Lower leg skin (tissue), 3 donors: ENCODE measurements at regions not wholly inside any gene's neighbourhood (a gene's known extent, or its start where the extent isn't known, plus 50 kb on each side); places are given as distances from the start of the nearest gene placed in this dataset.

Source experiments
- POLR2A ChIP-seq, 2 donors: fragments of 450-650 bp; IDR thresholded peaks; one replicate each; pipeline ENCODE4 v1.6.1; 2016 to 2017; ENCODE audit warnings: antibody characterized with exemption in 2 of 2, mild to moderate bottlenecking in 1 of 2, moderate library complexity in 1 of 2
- TF ChIP-seq, protein P1 (sequence below), 3 donors: fragments of 450-650 bp; IDR thresholded peaks; one replicate each; pipeline ENCODE4 v1.5.1; 2016; ENCODE audit warnings: antibody characterized with exemption in 3 of 3, mild to moderate bottlenecking in 3 of 3, moderate library complexity in 2 of 3

DNA sequence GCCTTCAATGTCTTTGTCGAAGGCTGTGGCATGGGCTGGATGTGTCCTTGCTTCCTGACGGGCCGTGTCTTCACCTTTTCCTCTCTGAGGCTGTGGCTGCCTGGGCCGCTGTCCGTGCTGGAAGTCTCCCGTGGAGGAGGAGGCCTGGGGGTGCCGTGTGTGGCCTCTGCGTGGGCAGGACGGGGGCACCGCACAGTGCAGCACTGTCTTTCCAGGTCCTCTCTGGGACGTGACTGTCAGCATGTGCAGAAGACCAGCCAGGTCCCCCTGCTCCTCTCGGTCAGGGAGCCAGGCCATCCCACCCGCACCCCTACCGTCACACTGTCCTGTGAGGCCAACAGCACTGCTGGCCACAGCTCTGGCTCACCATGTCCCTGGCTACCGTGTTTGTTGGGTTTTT, 64.4 kb upstream of the ZNF236 start:
- TF ChIP-seq, protein P1, sequence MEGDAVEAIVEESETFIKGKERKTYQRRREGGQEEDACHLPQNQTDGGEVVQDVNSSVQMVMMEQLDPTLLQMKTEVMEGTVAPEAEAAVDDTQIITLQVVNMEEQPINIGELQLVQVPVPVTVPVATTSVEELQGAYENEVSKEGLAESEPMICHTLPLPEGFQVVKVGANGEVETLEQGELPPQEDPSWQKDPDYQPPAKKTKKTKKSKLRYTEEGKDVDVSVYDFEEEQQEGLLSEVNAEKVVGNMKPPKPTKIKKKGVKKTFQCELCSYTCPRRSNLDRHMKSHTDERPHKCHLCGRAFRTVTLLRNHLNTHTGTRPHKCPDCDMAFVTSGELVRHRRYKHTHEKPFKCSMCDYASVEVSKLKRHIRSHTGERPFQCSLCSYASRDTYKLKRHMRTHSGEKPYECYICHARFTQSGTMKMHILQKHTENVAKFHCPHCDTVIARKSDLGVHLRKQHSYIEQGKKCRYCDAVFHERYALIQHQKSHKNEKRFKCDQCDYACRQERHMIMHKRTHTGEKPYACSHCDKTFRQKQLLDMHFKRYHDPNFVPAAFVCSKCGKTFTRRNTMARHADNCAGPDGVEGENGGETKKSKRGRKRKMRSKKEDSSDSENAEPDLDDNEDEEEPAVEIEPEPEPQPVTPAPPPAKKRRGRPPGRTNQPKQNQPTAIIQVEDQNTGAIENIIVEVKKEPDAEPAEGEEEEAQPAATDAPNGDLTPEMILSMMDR (IDR thresholded peaks at IDR 0.05) = no peak
- TF ChIP-seq POLR2A (IDR thresholded peaks at IDR 0.05) = no peak
